Thyroid gland (tissue), 4 donors: ENCODE measurements at regions not wholly inside any gene's neighbourhood (a gene's known extent, or its start where the extent isn't known, plus 50 kb on each side); places are given as distances from the start of the nearest gene placed in this dataset.

ENCODE experiments used
- POLR2A ChIP-seq, 2 donors: fragments of 450-650 bp; IDR thresholded peaks; one replicate each; pipeline ENCODE4 v1.6.1; 2017; ENCODE audit warnings: antibody characterized with exemption in 2 of 2, mild to moderate bottlenecking in 2 of 2, moderate library complexity in 1 of 2
- TF ChIP-seq, protein P1 (sequence below), 6 experiments: fragments of 200-600 bp in 3 of 6; fragments of 450-650 bp in 3 of 6; sonication (generic) in 3 of 6; IDR thresholded peaks; one replicate each; pipeline ENCODE4 v1.5.1; 2016 to 2019; ENCODE audit warnings: antibody characterized with exemption in 6 of 6, mild to moderate bottlenecking in 2 of 6, inconsistent platforms in 1 of 6, moderate library complexity in 1 of 6

DNA sequence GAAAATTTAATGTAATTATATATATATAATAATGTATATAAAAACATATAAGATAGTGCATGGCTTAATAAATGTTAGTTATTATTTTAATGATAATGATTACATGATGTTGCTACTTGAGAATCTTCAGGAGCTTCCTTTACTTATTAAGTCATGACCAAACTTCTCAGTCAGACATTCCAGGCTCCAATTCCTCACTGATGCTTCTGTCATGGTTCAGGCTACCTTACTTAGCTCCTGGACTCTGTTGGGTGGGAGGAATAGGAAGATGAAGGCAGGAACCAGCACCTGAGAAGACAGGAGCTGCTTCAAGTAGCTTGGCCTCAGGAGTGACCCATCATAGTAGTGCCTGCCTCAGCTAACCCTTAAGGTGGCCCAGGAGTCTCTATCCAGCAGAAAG, 55.0 kb upstream of the EEPD1 start:
- TF ChIP-seq, protein P1, sequence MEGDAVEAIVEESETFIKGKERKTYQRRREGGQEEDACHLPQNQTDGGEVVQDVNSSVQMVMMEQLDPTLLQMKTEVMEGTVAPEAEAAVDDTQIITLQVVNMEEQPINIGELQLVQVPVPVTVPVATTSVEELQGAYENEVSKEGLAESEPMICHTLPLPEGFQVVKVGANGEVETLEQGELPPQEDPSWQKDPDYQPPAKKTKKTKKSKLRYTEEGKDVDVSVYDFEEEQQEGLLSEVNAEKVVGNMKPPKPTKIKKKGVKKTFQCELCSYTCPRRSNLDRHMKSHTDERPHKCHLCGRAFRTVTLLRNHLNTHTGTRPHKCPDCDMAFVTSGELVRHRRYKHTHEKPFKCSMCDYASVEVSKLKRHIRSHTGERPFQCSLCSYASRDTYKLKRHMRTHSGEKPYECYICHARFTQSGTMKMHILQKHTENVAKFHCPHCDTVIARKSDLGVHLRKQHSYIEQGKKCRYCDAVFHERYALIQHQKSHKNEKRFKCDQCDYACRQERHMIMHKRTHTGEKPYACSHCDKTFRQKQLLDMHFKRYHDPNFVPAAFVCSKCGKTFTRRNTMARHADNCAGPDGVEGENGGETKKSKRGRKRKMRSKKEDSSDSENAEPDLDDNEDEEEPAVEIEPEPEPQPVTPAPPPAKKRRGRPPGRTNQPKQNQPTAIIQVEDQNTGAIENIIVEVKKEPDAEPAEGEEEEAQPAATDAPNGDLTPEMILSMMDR (IDR thresholded peaks at IDR 0.05), result no peak
- no peak for TF ChIP-seq POLR2A (IDR thresholded peaks at IDR 0.05)
